ENCODE measurements at regions not wholly inside any gene's neighbourhood (a gene's known extent, or its start where the extent isn't known, plus 50 kb on each side); places are given as distances from the start of the nearest gene placed in this dataset.
"Not testable (repeated sequence)": the region's sequence is repeated elsewhere in the genome, so short reads cannot be mapped to it uniquely, and the experiment has no call there.

DNA sequence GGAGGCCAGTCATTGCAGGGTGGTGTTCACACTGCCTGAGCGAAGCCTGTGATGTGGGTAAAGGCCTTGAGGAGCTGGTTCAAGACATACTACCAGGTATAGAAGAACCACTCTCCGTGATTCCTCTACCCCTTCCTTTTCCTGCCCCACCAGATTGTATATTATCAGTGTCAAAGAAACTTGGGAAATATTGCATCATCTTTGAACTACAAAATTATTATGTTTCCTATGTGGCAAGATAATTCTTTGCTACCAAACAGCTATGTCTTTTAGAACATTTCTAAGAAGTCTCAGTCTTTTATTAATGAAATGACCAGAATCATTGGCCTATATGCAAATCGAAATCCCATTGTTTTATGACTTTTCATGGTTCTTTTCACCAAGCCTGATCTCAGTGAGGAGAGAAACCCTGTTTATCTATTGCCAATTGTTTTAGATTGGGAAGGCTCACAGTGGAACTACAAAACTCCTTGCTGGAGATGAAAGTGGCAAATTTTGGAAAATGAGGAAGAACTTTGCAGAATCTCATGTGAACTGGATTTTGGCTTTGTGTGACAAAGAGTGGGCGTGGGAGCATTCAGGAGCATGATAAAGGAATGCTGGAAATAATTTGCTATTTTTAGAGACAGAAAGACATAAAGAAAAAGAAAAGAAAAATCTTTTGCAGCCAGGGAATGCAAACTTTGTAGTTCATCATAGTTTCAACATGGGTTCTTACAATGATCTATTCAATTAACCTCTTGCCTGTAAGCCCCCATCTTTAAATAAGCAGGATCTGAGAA, 286.9 kb downstream of the INSIG2 start:
- no peak for DNase-seq

DNA sequence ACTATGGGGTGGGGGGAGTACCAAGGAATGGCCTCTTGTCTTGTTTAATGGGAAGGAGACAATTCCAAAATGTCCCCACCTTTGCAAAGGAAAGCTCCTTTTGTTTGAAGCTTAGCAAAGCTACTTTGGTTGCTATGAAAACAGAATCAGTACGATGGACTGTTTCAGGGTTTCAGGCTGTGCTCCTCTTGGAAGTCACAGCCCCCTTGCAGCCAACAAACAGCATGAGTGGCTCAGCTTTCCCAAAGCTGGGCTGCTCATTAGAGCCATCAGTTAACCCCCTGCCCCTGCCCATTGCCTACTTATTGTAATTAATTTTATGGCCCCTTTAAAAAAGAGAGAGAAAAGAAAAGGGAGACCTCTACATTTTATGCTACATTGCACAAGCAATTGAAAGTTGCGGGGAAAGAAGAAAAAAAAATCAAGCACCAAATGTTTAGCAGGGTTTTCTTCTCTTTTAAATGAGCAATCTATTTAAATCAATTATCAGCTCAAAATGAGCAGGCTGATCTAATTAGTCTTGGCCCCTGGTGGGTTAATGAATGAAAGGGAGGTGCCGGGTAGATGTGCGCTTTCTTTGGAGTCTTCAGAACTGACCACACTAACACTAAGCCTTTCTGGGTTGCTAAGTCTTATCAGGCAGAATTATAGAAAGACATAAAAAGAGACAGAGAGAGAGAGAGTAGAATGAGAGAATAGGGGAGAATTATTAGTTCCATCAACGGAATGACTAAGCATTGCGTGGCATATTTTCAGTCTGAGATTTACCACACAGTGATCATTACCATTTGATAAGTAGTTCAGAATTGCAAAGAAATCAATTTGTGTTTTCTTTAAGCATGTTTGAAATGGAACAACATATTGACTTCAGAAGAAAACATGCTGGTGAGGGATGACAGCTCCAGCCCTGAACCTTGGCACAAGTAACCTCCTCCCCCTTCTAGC, 284.9 kb downstream of the INSIG2 start:
- no peak for DNase-seq

DNA sequence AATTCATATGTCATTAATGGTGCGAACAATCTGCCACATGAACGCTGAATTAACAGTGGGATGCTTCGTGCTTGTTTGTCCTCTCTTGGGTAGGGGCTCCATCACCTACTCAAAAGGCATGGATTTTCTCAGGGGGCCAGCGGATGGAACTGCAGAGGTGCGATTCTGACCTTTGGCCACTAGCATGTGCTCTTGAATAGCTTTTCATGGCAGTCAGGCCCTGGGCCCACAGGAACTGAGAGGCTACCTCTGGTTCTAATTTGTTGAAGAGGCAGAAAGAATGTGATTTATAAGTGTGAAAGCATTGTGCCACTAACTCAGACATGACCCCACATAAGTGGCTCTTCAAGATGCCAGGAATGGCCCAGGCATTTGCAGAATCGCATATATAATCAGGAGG, 283.2 kb downstream of the INSIG2 start:
- DNase-seq = peak; percentile 81

DNA sequence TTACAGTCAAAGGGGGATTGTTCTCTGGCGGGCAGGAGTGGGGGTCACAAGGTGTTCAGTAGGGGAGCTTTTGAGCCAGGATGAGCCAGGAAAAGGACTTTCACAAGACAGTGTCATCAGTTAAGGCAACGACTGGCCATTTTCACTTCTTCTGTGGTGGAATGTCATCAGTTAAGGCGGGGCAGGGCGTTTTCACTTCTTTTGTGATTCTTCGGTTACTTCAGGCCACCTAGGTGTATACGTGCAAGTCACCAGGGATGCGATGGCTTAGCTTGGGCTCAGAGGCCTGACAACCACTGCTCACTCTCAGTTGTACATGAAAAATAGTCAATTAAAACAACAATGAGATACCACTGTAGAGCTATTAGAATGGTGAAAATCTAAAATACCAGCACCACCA, 281.2 kb downstream of the INSIG2 start:
- not testable (repeated sequence) for DNase-seq

DNA sequence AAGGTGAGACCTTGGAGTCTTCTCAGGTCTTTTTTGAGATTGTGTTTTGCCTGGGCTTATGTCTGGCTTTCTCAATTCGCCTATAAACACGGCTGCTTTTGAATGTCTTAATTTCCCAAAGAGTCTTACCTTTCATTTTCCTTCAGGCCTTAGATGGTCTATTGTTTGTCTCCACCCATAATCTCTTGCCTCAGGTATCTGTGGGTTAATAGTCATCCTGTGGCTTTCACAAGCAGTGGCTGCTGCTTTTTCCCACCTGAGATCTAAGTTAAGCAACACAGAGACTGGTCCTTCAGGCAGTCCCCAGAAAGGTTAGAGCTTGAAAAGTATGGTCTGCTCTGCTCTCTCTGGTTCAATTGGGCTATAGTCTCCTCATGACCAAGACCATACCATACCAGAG, 275.3 kb downstream of the INSIG2 start:
- DNase-seq = no peak

DNA sequence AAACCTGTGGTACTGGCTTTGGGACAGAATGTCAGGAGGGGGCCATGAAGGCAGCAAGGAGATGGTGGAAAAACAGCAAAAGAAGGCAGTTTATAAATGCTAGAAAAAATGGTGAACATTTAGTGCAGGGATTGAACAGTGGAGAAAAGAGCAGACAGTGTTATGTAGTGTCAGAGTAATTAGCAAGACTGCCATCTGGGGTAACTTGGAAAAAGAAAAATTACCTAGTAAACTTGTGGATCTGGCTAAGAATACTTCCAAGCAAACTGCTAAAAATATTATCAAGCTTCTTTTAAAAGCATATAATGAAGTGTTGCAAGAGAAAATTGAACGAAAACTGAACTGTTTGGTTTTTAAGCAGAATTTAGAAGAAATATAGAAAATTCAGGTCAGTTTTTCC, 267.8 kb downstream of the INSIG2 start:
- no peak for DNase-seq

DNA sequence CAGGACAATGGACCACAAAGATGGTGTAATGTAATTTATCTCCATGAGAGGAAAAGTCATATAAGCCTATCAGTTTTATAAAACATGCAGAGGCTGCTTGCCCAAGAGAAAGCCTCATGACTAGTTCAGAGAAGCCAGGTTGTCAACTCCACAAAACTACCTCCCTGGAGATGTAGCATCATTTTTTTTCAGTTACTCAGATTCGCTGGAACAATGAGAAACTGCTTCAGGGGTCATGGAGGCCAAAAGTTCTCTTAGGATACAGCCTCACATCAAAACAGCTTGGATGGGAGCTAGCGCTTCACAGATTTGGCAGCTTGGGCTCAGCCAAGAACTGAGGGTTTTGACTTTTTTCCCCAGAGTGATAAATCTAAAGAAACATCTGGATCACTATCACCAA, 263.5 kb downstream of the INSIG2 start:
- no peak for DNase-seq

DNA sequence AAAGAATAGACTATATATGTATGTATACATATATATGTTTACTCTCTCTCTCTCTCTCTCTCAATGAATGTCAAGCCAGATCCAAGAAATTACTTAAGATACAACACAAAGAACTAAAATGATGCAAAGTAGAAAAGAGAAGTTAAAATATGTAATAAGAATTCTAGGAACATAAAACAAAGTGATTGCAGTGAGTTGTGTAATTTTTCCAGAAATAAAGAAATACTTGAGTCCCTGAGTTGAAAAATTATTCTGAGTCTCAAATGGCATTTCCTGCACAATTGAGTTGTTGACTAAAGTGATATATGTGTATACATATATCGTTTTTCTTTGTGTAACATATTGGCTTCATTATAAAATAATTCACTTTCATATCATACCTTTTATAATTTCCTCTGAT, 262.4 kb downstream of the INSIG2 start:
- DNase-seq = no peak

DNA sequence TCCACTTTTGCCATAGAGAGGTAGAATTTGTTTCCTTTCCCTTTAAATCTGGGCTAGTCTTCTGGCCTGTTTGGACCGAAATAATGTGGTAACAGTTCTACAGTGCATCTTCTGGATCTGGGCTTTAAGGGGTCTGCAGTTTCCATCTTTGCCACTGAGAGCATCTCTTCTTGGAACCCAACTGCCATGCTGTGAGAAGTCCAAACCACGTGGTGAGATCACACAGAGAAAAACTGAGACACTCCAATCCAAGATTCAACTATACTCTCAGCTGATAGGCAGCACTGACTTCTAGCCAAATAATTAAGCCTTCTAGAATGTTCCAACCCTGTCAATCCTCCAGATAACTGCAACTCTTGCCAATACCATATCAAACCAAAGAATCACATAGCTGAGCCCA, 261.1 kb downstream of the INSIG2 start:
- DNase-seq = no peak

DNA sequence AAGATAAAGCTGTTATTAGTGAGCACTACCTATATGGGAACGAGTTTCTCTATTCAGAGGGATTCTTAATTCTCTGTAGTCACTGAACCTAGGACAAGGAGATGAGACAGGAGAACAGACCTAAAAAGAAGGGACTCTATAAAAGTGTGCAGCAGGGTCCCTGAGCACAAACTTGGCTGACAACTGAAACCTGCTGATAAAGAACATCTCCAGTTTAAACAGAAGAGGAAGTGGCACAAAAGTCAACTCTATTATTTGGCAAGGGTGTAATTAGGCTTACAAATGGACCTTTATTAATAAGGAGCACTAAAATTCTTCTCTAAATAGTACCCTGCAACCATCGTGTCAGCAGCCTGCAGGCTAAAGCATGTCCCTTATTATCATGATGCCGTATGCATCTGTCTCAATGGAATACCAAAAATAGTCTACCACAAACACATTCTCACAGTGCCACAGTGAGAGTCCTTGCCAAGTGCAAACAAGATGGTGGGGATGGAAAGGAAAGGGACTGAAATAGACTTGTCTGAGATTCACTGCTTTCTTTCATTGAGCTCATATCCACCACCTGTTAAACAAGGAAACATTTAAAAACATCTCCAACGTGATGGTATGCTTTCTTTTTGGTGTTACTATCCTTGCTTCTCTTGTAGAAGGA, 260.2 kb downstream of the INSIG2 start:
- DNase-seq = no peak

DNA sequence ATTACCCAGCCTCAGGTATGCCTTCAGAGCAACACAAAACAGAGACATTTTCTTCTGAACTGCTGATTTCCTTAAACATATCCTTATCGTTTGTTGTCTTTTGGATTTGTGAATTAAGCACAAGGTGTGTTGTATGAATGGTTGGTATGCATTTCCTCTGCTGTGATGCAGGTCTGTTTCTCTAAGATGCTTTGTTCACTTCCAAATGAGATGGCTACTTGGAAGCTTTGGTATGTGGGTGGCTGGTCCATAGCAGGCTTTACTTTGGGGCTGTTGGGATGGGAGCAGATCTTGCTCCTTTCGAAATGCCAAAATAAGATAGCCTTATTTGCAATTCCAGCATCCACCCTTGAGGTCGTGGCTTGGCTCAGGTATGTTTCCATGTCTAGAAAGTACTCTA, 257.2 kb downstream of the INSIG2 start:
- no peak for DNase-seq

DNA sequence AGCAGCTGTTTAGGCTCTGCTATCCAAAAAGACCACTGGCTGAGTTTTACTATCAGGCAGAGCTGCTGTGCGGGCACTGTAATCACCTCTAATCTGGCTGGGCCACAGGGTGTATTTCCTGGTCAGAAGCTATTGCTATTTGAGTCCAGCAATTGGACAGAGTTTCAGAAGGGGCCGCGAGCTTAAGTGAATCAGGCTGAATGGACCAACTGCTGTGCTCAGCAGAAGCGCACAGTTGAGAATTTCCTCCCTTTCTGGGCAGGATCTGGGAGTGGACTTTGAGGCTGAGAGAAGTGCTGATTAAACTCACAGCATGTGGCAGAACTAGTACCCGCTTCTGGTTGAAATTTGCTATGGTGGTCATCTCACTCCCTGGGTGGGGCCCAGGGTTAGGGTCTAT, 251.8 kb downstream of the INSIG2 start:
- DNase-seq = no peak

DNA sequence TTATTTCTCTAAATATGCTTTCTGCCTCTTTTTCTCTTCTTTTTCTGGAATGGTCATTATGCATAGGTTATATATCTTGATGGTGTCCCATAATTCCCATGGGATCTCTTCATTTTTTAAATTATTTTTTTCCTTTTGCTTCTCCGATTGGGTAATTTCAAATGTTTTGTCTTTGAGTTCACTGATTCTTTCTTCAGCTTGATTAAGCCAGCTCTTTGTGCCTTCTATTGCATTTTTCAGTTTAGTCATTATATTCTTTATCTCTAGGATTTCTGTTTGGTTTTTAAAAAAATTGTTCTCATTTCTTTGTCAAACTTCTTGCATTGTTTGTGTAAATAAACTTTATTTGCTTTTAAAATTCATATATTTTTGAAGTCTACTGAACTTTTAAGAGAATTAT, 251.1 kb downstream of the INSIG2 start:
- DNase-seq = no peak

DNA sequence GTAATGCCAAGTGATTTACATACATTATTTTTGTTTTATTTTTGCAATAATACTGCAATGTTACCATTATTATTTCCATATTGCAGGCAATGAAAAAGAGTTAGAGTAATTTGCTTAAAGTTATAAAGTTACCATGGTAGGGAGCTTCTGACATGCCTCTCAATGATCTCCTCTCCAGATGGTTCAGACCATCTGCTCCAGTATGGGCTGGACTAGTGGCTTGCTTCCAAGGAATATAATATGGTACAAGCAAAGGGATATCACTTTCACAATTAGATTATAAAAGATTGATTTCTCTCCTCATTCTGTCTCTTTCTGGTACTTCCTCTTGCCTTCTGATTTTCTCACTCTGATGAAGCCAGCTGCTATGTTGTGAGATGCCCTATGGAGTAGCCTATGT, 245.4 kb downstream of the INSIG2 start:
- DNase-seq = no peak

DNA sequence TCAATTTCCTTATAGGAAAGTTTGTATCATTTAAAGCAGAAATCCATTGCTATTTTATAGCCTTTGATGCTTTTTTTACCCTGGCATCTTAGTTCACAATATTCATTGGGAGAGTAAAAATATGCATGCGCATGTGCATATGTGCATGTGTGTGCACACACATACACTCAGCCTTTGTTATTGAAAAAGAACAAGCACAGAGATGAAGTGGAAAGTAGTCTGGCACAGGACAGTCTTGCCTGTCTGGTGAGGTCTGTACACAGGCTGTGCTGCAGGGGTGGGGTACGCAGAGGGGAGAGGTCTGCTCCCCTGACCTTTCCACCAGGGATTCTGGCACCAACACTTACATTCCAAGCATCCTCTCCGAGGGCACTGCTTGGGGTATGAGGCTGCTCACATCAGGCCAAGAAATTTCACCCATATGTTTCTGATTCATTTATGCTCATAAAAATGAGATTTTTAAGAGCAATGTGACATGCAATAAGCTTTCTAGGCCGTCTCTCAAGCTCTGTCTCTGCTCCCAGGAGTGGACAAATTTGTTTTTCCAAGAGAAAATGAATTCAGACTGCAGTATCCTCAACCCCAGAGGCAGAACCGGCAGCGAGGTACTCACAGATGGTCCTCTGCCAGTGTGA, 237.2 kb downstream of the INSIG2 start:
- no peak for DNase-seq

DNA sequence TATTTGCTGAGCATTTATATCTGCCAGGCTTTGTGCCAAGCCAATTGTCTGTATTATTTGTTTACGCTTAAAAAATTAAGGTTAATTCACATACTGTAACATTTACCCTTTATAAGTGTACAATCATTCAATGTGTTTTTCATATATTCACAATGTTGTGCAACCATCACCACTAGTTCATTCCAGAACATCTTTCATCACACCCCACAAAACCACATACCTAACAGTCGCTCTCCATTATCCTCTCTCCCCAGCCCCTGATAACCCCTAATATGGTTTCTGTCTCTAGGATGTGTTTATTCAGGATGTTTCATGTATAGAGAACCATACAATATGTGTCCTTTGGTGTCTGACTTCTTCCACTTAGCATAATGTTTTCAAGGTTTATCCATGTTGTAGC, 234.1 kb downstream of the INSIG2 start:
- DNase-seq = no peak

DNA sequence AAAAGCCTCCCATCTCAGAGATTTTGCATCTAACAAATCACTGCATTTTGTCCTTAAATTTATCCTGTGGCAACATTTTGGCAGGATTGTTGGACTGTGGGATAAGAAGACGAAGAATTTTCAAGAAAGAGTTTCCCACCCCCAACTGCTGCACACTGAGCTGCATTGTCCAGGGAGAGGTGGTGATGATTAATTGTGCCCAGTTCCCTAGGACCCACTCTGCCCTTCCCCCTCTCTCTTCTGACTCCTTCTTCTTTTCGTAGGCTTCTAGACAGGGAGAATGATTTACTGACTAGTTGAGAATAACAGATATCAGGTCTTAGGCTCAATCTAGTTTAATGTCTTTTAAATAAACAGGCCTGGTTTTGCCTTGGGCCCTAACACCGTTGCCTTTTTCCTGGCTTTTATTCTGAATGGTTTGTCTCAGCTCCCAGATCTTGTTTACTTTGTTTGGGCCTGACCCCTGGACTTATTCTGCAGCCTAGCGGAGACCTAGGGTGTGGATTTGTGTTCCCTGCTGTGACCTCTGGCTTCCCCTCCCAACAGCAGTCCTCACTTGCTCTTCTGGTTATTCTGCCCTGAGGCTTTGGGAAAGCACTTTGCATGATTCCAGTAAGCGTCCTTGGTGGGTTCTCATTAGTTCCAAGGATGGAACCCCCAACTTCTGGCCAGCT, 233.3 kb downstream of the INSIG2 start:
- peak; percentile 81 for DNase-seq

DNA sequence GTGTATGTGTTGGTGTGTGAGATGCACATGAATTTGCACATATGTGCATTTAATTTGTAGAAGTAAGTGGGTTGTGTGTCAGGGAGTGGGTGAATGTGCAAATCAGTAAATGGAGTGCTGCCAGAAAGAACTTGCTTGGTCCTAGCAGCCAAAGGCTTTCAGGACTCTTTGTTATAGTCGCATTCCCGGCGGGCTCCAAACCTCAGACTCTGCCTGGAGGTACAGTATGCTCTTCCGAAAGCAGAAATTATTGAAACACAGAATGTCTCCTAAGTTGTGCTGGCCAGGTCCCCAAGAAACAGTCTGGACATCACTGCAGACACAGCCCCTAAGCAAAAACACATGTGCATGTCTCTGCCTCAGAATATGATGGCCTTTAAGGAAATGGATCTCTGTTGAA, 232.4 kb downstream of the INSIG2 start:
- DNase-seq = peak; percentile 62

DNA sequence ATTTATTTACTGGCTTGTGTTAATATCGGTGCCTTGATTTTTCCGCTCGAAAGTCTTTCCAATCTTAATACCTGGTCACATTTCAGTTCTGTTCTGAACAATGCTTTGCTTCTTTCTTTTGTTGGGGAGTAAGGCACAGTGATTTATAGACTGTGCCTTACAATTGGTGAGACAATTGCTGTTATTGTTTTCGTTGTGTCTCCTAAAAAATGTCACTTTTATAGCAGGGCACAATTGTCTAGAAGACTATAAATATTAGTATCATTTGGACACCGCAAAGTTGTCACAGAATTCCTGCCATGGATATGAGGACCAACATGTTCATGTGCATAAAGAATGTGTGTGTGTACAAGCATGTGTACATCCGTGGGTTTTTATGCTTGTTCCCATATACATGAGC, 231.9 kb downstream of the INSIG2 start:
- no peak for DNase-seq

DNA sequence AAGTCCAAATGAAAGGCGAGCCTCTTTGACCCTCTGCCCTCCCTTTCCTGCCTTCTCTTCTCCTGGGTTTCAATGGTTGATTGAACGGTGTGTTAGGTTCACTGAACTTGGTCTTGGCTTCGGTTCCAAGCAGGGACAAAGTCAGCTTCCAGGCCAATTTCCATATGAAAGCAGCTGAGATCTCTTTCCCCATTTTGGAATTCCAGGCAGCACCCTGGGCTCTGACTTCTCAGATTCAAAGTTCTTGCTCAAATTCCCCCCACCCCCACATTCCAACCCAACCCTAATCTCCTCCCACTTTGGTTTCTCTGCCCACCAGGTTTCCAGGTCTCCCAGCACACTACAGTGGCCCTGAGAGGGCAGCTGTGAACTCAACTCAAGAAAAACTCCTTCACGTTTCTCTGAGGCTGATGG, 231.0 kb downstream of the INSIG2 start:
- peak; percentile 84 for DNase-seq

DNA sequence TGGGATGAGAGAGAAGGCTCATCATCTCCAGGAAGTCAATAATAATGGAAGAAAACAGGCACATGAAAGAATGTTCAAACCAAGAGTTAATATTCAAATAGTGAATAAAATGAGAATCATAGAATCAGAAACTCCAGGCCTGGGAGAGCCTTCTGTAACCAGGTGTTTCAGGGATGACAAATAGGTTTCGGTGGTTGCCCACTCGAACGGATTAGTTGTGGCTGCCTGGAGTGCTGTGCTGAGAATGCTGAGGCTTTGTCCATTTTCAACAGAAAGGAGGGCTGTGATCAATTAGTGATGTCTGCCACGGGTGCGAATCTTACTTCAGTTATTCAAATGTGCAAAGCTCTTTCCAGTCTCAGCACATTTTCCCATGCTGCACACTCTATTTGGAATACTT, 227.3 kb downstream of the INSIG2 start:
- no peak for DNase-seq

DNA sequence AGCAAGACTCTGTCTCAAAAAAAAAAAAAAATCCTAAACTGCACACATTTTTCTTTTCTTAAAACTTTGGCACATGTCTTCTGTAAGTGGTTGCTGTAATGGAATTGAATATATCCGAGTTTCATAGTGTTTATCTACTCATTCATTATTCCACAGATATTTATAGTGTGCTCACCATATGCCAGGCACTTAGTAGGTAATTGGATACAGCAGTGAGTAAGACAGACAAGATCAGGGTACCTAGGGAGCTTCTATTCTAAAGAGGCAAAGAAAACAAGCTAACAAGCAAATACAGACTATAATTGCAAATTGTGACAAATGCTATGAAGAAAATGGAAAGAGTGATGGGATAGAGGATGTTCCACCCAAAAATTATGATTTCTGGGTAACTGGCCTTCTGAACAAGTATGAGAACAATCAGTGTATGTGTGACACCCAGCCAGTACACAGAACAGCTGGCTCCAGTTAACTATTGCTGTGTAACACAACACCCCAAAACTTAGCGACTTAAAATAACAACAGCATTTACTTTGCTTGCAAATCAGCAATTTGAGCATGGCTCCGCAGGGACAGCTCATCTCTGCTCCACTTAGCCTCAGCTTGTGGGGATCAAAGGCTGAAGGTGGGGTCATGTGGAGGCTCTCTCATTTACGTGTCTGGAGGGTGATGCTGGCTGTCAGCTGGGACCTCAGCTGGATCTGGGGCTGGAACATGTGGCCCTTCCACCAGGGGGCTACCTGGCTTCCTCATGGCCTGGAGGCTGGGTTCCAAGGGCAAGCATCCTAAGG, 224.9 kb downstream of the INSIG2 start:
- DNase-seq = peak; percentile 67
